ENCODE measurements at regions not wholly inside any gene's neighbourhood (a gene's known extent, or its start where the extent isn't known, plus 50 kb on each side); places are given as distances from the start of the nearest gene placed in this dataset.

DNA sequence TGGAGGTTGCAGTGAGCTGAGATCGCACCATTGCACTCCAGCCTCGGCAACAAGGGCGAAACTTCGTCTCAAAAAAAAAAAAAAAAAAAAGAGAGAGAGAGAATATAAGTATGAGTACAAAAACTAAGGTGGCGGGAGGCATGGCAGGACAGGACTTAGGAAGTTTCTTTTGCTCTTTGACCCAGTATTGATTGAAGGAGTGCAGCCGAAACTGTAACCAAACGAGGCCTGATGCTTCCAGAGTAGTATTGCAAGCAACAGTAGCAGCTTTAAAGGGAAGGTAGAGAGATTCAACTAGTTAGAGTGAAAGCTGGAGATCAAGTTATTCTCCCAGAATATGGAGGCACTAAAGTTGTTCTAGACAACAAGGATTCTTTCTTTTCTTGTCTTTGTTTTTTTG, 99.2 kb upstream of the CASZ1 start:
- no peak for DNase-seq (ENCODE audit: low read depth)
- no peak overlapping the region for H3K4me3 ChIP-seq (ENCODE audit: low read depth, low read length)
- TF ChIP-seq, protein P1, sequence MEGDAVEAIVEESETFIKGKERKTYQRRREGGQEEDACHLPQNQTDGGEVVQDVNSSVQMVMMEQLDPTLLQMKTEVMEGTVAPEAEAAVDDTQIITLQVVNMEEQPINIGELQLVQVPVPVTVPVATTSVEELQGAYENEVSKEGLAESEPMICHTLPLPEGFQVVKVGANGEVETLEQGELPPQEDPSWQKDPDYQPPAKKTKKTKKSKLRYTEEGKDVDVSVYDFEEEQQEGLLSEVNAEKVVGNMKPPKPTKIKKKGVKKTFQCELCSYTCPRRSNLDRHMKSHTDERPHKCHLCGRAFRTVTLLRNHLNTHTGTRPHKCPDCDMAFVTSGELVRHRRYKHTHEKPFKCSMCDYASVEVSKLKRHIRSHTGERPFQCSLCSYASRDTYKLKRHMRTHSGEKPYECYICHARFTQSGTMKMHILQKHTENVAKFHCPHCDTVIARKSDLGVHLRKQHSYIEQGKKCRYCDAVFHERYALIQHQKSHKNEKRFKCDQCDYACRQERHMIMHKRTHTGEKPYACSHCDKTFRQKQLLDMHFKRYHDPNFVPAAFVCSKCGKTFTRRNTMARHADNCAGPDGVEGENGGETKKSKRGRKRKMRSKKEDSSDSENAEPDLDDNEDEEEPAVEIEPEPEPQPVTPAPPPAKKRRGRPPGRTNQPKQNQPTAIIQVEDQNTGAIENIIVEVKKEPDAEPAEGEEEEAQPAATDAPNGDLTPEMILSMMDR (IDR thresholded peaks at IDR 0.05; ENCODE audit: control insufficient read depth, extremely low read depth, insufficient read depth), result no peak

DNA sequence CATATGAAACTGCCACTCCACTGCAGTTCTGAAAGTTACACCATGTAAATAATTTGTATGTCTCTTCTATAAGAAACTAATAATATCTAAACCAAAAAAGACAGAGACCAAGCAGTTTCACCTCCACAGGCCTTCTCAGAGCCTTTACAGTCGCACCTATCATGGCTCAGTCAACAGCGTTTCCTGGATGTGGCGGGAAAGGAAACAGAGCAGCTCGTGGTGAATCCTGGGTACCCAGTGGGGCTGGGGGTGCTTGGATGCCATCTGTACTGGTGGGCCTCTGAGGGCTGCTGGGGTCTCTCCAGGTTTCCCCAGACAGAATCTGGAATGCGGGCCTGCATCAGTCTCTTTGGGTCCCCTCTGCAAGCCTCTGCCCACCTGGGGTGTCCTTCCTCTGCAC, 100.2 kb upstream of the CASZ1 start:
- DNase-seq (ENCODE audit: low read depth), result no peak
- H3K4me3 ChIP-seq (ENCODE audit: low read depth, low read length), result no peak overlapping the region
- TF ChIP-seq, protein P1 (IDR thresholded peaks at IDR 0.05; ENCODE audit: control insufficient read depth, extremely low read depth, insufficient read depth), result no peak

DNA sequence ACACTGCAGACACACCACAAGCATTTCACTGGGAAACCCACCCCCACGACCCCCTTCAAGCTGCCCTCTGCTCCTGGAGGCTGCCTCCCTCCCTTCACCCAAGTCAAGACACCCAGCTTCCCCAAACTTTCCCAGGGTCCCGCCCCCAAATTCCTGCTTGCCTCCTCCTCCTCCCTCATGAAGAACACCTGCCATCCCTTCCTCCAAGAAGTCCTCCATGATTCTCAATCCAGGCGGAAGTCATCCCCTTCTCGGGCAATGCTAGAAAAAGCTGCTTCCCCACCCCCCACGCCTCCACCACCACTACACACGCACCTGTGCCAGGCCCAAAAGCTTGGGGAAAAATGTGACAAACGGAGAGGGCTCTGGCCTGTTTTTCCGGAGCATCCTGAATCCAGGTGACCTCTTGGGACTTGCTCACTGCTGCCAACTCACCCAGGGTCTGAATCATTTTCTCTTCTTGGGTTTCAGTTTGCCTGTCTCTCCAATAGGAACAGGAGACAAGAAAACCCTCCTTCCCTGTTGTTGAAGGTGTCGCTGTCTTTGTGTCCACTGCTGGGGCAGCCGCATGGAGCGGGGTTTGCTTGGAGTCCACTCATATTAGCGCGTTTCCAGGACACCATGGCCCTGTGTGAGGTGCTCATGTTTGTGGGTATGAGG, 101.0 kb upstream of the CASZ1 start:
- TF ChIP-seq, protein P1 (IDR thresholded peaks at IDR 0.05; ENCODE audit: control insufficient read depth, extremely low read depth, insufficient read depth), result no peak
- H3K4me3 ChIP-seq (ENCODE audit: low read depth, low read length), result no peak overlapping the region

DNA sequence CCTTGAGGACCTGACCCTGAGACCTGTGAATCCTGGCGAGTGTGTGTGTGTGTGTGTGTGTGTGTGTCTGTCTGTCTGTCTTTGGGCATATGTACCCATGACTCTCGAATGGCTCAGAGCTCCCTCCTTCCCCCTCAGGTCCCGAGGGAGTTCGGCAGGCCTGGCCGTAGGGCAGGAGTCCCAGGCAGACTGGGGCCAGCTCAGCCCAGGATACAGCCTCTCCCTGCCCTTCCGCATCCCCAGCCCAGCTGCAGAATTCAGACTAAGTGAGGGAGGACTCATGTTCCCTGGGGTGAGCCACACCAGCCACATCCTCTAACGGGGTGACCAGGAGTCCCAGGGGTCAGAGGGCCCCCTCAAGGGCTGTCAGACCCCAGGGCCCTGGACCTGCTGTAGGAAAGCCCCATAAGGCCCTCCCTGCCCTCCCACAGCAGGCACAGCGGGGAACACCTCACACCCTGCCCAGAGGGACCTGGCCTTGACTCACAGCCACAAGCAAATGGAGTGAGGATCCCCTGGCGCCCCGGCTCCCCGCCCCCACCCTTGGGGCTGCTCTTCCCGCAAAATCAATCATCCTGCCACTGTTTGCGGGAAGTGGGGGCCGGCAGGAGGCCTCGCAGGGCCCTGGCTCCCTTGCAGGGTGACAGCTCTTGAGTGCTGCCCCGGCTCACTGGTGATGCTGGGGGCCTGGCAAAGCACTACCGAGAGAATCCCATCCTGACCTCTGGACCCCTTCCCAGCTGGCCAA, 101.7 kb upstream of the CASZ1 start:
- no peak overlapping the region for H3K4me3 ChIP-seq (ENCODE audit: low read depth, low read length)
- DNase-seq (ENCODE audit: low read depth), result no peak
- TF ChIP-seq, protein P1 (IDR thresholded peaks at IDR 0.05; ENCODE audit: control insufficient read depth, extremely low read depth, insufficient read depth), result no peak

More for the DNA sequence above, 101.0 kb upstream of the CASZ1 start:
- no peak for DNase-seq (ENCODE audit: low read depth)

DNA sequence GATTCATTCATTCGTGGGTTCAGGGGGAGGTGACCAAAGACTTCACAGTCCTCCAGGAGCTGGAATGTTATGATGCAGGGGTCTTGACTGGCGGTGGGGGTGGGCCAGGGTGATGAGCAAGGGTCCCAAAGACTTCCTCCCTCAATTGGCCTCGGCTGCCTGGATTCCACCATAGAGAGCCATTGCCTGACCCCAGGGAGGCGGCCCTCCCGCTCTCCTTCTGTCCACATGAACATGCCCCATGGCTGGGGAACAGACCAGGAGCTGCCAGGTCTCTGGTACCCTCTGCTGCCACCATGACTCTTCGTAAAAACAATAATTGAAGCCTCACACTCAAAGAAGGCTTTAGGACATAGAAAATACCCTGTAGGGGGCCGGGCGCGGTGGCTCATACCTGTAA, 102.5 kb upstream of the CASZ1 start:
- DNase-seq (ENCODE audit: low read depth), result no peak
- no peak overlapping the region for H3K4me3 ChIP-seq (ENCODE audit: low read depth, low read length)
- TF ChIP-seq, protein P1 (IDR thresholded peaks at IDR 0.05; ENCODE audit: control insufficient read depth, extremely low read depth, insufficient read depth), result no peak

DNA sequence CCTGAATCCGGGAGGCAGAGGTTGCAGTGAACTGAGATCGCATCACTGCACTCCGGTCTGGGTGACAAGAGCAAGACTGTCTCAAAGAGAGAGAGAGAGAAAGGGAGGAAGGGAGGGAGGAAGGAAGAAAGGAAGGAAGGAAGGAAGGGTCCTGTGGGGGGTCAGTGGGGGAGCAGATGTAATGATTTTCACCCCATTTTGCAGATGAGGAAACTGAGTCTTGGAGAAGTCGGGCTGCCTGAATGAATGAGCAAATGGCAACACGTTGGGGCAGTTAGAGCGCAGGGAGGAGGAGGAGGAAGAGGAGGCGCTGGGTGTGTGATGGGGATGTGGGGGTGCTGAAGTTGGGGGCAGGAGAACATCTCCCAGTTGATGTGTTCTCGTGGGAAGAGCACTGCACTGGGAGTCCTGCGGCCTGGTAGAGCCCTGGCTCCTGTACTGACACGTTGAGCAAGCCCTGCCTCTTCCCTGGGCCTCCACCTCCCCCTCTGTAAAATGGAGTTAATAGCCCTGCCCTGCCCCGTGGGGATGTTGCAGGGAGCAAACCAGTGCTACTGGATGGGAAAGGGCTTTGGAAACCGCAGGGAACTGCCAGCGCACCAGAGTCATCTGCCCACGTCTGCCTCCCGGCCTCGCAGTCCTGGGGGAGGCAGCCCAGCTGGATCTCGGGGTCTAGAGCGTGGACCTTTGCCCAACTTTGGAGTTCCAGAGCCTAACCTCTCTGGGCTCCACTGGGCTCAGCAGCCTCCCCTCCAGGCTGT, 103.2 kb upstream of the CASZ1 start:
- TF ChIP-seq, protein P1 (IDR thresholded peaks at IDR 0.05; ENCODE audit: control insufficient read depth, extremely low read depth, insufficient read depth), result no peak
- DNase-seq (ENCODE audit: low read depth), result no peak
- H3K4me3 ChIP-seq (ENCODE audit: low read depth, low read length), result no peak overlapping the region

All from LNCaP clone FGC (cell line).